ENCODE measurements at regions not wholly inside any gene's neighbourhood (a gene's known extent, or its start where the extent isn't known, plus 50 kb on each side); places are given as distances from the start of the nearest gene placed in this dataset.
"Not testable (repeated sequence)": the region's sequence is repeated elsewhere in the genome, so short reads cannot be mapped to it uniquely, and the experiment has no call there.

- DNase-seq: not testable (repeated sequence)
Observed at GRCh38 chr1:29681416-29681815, 445.1 kb downstream of the PTPRU start.

- no peak for DNase-seq
Observed at GRCh38 chr1:29679828-29680558, 443.7 kb downstream of the PTPRU start.

- DNase-seq: no peak
Observed at GRCh38 chr1:29679316-29679715, 443.0 kb downstream of the PTPRU start.

- DNase-seq: no peak
Observed at GRCh38 chr1:29677028-29678024, 441.0 kb downstream of the PTPRU start.

- DNase-seq: no peak
Observed at GRCh38 chr1:29676496-29676895, 440.2 kb downstream of the PTPRU start.

DNA sequence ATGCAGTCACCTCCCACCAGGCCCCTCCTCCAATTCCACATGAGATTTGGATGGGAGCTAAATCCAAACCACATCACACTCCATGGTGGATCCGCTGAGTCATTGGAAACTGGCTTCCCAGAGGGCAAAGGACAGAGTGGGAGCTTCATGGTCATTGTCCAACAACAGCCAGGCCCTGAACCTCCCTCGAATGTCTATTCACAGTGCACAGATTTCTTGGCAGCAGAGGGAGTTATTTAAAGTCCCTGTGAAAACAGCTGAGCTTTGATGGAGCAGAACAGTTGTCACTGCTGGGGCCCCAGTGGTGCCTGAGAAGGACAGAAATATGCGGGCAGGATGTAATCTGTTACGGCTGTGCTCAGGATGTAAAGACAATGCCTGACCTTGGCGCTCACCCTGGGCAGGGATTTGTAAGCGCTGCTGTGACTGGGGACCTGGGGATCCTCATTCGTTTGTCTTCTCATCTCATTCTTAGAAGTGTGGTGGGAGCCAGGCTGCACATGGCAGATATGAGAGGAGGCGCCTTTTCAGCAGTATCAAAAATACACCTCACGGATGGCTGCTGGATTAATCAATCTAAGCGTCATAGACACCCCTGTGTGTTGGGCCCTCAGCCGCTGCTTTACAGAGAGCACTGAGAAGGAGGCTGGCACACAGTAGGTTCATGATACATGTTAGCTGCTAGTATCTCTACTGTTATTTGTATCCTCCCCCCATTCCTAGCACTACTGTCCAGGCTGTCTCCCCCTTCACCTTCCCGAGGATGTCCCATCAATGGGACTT, 439.4 kb downstream of the PTPRU start:
- DNase-seq: no peak

DNA sequence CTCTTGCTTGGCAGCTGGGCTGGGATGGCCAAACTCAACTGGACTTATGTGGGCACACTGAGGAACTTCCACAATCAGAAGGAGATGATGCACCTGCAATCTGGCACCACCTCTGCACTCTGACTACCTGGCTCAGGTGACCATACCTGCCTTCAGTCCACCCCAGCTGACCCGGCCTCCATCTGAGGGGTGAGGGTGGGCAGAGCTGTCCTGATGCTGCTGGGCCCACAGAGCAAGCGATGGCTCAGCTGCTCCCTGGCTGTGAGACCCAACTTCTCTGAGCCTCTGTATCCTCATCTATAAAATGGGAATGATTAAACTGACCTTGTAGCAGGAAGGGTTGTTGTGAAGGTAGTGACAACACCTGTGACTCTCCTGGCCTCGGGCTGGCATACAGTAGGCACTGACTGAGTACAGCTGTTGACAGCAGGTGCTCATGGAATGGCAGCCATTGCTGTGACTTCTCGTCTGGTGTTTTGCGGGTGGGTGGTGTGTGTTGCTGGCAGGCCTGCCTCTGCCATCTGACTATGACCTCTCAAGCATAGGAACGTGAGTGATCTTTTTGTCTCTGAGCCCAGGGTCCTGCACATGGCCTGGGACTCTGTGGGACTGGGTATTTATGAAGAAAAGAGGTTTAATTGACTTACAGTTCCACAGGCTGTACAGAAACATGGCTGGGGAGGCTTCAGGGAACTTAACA, 438.5 kb downstream of the PTPRU start:
- DNase-seq: no peak

GRCh38 chr1:29673669-29674626, 437.6 kb downstream of the PTPRU start:
- DNase-seq: no peak

DNA sequence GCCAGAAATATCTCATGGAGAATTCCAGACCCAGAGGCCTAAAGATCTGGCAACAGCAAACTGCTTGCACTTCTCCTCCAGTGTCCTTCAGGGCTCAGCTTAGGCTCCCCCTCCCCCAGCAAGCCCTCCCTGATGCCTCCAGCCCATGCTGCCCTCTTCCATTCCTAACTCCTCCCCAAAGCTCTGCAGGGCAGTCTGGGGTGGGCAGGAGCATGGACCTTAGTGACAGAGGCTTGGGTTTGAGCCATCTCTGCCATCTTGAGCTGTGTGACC, 436.8 kb downstream of the PTPRU start:
- DNase-seq: no peak

DNA sequence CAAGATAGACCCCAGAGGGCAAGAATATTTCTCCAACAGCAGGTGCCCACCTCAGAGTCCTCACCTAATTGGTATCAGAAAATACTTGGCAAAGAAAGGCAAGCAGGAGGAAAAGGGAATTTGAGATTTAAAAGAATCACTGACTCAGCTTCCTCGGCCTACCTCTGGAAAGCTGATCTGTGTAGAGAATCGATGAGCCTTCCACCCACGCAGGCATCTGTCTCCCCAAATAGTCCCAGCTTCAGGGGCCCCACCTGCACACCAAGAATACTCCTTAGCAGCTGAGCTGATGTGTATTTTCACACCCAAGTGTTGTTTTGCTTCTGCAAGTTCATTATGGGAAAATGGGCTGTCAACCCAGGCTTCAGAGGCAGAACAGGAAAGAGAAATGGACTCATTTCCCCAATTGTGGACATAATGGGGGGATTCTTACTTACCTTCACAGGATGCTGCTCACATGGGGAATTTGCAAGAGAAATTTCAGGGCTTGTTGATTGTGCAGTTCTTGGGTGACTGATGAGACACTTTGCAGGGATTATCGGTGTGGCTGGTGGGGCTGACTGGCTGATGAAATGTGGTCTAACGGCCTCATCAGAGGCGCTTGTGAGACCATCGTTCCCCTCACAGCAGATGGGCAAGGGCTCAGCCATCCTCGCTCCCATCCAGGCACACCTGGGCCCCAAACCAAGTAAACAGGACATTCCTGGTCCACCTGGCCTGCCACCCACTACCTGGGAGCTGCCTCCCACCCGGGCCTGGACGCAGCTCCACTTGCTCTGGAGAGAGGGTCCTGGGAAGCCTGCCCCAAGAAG, 436.3 kb downstream of the PTPRU start:
- DNase-seq: no peak

GRCh38 chr1:29671446-29672356, 435.4 kb downstream of the PTPRU start:
- no peak for DNase-seq

DNA sequence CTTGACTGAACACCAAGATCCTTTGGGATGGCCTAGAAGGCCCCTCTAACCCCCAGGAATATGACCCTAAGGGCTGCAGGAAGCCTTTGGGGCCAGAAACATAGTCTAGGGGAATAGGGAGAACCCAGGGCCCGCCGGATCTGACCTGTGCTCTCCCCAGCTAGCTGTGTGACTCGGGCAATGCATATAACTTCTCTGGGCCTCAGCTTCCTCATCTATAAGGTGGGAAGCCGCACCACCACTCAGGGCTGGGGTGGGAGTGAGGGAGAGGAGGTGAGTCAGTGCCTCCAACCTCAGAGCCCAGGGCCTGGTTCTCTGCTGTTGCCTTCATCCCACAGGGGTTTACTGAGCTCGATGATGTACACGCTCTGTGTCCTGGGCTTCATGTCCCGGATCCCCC, 434.4 kb downstream of the PTPRU start:
- DNase-seq: no peak

- DNase-seq: no peak
Observed at GRCh38 chr1:29669912-29670311, 433.6 kb downstream of the PTPRU start.

DNA sequence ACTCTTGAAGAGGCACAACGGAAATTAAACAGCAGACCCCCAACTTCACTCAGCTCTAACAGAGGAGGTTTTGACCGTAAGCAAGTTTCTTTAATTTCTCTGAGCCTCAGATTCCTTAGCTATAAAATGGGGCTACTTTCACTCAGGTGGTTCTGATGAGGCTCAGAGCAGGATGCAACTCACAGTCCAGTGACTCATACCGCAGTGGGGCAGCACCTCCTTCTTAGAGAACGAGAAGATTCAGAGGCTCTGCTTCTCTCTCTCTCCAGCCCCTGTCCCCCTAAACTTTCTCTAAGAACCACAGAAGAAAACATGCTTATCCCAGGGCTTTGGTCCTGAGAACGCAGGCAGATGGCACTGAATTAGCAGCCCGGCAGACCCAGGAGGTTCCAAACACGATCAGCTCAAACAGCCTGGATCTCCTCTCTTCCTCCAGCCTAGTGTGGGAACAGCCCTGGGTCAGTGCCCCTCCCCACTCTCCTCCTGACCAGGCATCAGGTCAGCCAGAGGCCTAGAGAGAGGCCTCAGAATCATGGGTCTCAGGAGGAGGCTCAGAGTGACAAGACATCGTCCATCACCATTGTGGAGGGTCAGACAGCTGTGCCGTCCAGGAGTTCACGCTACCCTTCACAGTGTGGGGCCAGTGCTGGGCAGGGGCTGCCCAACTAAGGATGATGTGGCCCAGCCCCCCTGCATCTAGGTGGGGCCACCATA, 433.0 kb downstream of the PTPRU start:
- DNase-seq: no peak

- no peak for DNase-seq
Observed at GRCh38 chr1:29668551-29669157, 432.3 kb downstream of the PTPRU start.

GRCh38 chr1:29667951-29668350, 431.6 kb downstream of the PTPRU start:
- no peak for DNase-seq

- no peak for DNase-seq
Observed at GRCh38 chr1:29664711-29665110, 428.4 kb downstream of the PTPRU start.

- no peak for DNase-seq
Observed at GRCh38 chr1:29658688-29659087, 422.4 kb downstream of the PTPRU start.
